Fibroblast of peridontal ligament (primary cell): ENCODE measurements at regions not wholly inside any gene's neighbourhood (a gene's known extent, or its start where the extent isn't known, plus 50 kb on each side); places are given as distances from the start of the nearest gene placed in this dataset.
A peak's percentile ranks its signal among the peaks of the same experiment; 100 is the strongest.
"Not testable (repeated sequence)": the region's sequence is repeated elsewhere in the genome, so short reads cannot be mapped to it uniquely, and the experiment has no call there.

ENCODE experiments used
- DNase-seq: peaks from one replicate; pipeline ENCODE4 v3.0.0-alpha.2; 2010; ENCODE audit errors: extremely low read depth

DNA sequence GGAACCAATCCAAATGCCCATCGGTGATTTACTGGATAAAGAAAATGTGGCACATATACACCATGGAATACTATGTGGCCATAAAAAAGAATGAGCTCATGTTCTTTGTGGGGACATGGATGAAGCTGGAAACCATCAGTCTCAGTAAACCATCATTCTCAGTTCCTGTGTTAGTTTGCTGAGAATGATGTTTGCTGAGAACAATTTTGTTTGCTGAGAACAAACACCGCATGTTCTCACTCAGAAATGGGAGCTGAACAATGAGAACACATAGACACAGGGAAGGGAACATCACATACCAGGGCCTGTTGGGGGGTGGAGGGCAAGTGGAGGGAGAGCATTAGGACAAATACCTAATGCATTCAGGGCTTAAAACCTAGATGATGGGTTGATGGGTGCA lies 185.5 kb downstream of the ANXA1 start:
- DNase-seq: not testable (repeated sequence)

DNA sequence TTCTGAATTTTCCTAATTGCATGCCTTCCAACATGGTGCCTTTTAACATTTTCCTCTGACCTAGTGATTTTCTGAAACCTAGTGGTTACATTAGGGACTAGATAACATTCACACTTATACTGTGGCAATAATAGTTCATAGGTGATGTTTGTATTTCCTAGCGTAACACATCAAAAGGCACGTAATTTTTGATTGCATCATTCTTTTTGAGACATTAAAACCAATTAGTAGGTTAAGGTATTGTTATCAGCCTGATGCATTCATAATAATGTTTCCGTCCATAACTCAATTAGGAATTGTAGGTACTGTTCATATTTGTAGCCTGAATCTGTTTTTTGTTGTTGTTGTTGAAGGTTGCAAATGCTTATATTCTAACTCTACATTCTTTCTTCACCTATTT lies 192.4 kb downstream of the ANXA1 start:
- DNase-seq: no peak

DNA sequence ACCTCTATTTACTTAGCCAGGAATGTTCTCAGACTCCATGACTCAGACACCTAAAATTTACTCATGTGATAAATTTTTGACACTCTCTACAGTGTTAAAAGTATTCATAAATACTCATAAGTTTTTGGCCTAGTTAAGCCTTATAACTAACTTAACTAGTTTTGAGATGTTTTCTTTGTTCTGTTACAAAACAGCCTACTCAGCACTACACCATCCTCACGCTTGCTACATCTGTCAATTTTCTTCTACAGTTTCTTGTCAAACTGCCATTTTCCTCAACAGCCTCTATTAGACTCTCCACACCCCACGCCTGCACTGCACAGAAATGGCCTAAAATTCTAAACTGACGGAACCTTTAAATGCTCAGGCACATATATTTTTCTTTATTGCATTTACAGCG lies 195.5 kb downstream of the ANXA1 start:
- DNase-seq: no peak

DNA sequence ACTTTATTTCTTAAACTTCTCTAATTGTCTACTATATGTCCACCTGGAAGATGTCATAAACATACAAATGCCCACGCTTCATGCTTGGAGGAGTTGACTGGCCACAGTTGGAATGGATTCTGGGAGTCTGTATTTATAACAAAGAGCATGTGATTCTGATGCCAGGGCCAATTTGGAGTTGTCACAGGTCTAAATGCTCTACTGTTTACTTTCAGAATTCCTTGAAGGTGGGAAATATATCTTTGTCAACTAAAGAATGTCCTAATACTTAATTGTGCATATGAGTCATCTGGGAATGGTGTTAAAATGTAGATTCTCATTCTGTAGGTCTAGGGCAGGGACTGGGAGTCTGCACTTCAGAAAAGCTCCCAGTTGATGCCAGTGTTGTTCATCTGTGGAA lies 196.1 kb downstream of the ANXA1 start:
- DNase-seq: no peak

DNA sequence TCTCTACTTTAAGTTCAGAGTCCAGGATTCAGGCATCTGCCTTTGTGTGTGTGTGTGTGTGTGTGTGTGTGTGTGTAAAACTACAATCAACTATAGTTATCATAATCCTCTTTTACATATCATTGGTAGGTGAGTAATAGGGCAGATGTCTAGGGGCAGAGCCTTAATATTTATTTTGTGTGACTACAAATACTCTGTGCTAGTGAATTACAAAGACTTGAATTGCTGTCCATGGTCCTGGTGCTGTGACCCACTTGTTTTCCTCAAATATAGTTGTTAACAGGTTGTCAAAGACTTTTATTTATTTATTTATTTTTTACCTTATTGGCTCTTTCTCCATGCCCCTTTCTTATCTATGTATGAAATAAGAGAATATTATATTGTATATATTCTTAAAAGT lies 196.8 kb downstream of the ANXA1 start:
- peak; percentile 3 for DNase-seq

DNA sequence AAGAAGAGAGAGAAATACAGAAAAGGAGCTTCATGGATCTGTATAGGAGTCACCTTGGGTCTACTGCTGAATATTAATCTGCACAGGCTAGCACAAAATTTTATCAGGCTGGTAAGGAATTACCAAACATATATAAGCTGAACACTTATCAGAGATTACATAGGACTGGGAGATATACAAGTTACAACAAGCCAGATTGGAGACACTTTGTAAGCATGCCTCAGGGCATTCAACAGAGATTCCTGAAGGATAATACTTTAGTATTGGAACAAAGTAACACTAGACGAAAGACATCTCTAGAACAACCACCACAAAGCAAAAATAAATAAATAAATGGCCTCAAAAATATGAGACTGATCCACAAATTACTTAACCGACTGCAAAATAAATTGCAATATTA lies 197.8 kb downstream of the ANXA1 start:
- DNase-seq: no peak

DNA sequence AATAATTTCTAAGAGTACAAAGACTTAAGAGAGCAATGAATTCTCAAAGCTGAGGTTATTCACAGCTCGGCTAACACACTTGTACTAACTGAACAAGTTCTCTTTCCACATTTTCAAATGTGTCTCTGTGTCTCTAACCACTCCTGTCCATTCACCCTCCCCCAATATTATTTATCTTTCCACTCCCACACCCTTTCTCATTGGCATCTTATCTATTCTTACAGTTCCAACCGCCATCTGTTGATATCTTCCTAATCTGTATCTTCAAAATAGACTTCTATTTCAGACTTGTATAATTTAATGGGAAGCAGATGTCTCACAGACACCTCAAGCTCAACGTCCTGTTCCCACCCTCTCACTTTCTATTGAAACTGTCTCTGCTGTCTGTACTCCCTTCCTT lies 205.9 kb downstream of the ANXA1 start:
- no peak for DNase-seq

DNA sequence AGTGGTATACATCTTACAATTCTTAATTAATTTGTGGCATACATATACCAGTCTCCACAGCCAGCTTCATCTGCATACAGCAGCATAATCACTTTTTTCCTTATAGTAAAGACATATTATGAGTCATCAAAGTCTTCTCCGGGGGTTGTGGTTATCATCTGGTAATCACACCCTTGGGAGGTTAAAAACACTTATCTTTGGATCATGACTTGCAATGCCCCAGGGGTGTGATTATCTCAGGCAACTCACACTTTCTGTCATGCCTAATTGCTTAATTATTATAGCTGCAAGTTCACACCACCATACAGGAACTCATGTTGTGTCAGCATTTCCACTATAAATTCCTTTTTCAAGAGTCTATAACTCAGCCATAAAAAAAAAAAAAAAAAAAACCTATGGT lies 218.4 kb downstream of the ANXA1 start:
- no peak for DNase-seq

DNA sequence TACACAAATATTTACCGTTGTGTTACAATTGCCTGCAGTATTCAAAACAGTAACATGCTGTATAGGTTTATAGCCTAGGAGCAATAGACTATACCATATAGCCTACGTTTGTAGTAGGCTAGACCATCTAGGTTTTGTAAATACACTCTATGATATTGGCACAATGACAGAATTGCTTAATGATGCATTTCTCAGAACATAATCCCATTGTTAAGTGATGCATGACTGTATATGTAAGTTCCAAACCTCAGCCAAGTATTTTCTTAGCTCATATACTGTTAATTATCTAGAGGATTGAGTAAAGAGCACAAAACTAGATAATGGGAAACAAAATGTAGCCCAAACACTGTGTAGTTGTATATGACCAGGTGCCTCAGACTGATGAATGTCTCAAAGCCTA lies 220.1 kb downstream of the ANXA1 start:
- DNase-seq: no peak

DNA sequence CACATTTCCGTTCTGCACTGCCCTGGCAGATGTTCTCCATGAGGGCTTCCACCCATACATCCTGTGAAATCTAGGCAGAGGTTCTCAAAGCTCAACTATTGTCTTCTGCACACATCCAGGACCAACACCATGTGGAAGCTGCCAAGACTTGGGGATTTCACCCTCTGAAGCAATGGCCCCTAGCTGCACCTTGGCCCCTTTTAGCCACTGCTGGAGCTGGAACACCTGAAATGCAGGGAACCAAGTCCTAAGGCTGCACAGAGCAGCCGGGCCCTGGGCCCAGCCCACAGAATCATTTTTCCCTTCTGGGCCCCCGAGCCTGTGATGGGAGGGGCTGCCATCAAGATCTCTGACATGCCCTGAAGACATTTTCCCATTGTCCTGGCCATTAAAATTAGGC lies 228.7 kb downstream of the ANXA1 start:
- DNase-seq: no peak

DNA sequence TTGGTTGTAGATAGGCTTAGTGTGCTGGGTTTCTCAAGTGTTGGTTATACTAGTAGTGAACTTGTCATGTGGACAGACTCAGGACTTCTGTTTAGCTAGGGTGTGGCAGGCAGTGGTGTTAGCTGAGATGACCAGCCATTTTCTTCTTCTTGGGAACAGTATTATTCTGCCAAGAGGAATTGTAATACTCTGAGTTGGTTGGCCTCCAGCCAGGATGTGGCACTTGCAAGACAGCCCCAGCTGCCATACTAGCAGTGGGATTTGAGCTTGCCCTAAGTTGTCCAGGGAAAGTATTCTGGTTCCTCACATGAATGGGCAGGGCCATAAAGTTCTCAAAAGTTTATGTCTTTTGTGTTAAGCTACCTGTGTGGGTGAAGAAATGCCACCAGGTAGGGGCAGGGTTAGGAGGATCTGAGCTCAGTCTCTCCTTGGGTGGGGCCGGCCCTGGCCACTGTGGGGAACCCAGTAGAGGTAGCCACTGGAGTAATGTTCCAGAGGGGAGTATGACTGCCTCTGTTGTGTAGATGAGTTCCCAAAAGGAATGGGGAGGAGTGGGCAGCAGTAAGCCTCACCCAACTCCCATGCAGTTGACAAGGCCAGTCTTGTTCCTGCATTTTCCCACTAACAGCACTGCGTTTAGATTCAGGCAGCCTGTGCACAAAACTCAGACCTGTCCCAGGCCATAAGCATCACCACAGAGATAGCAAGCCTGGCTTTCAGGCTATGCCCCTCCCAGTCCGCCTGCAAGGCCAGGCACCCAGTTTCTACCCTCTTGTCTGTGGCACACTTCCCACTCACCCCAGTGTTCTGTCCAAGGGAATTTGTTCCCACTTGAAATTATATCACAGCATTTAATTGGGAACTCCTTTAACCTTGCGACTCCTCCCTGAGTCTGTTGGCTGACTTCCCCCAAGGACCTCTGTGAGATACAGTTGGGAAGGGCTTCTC lies 250.7 kb downstream of the ANXA1 start:
- no peak for DNase-seq

DNA sequence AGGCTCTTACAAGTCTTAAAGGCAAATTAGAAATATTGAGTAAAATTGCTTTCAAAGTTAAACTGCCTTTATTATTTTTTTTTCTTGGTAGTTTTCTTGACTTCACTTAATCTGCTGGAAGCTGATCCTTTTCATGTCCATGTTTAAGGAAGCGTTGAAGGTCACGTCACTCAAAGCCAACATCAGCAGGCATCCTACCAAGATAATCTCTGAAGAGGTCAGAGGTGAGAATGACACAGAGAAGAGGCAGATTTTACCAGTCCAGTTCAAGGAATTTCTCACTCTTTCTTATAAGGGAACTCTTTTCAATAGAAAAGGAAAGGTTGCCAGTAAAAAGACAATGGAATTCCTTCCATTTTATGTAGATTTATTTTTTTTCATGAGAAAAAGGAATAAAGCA lies 259.8 kb downstream of the ANXA1 start:
- no peak for DNase-seq

DNA sequence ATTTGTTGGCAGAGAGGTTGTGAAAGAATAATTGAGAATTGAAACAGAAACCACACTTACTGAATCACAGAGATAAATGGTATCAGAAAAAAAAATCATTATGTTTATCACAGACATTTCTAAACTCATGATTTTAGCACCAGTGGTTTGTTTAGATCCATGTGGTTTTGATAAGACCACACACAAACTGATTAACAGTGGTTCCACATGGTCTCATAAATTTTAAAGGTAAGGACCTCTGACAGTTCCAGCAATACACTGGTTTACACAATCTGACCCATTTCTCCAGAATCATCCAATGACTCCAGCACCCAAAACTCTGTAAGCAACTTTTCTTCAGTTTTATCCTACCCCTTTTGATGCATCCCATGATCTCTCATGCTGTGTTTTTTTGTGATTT lies 261.2 kb downstream of the ANXA1 start:
- no peak for DNase-seq

DNA sequence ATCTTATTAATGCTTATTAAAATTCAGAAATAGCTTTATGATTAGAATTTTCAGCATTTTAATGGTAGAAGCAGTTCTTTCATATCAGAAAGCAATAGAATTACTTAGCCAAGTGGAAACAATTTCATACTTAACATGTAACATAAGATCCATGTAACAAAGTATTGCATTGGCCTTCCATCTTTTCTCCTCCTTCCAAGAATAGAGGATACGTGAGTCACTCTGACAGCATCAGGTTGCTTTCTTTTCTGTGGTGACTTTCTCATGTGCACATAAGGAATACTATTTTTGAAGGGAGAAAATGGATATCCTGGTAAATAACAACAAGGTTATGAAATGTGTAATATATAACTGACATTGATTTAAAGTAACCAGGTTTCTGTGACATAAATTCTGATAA lies 272.2 kb downstream of the ANXA1 start:
- DNase-seq: peak; percentile 77

DNA sequence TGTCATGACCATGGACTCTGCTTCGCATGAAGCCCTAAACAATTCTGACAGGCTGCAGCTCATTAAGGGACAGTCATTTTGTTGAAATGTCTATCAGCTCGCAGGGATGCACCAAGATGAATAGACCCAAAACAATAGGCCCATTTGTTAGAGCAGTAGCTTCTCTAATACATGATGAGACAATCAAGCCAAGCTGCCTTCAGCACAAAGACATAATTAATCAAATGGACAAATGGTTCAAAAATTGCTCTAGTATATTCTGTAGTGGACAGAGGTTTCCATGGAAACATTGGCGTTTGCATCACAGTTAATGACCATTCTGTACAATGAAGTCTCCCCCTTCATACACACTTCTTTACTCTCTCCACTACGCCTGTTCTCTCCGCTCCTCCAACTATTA lies 274.6 kb downstream of the ANXA1 start:
- DNase-seq: no peak

DNA sequence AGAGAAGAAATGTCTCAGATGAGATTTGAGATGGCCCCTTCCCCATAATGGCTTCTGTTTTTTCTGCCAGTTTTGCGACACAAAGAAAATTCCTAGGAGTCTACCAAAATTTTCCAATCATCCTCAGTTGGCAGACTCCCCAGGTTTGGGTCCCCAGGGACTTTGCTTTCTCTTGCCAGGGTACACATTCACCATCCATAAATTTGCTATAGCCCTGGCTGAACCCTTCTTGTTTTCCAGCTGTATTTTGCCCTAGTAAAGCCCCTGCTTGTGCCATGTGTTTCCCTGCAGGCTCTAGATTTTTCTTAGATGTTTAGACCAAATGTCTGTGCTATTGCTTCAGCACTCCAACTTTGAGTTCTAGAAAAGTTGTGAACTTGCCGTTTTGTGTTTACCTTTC lies 283.2 kb downstream of the ANXA1 start:
- peak; percentile 67 for DNase-seq

DNA sequence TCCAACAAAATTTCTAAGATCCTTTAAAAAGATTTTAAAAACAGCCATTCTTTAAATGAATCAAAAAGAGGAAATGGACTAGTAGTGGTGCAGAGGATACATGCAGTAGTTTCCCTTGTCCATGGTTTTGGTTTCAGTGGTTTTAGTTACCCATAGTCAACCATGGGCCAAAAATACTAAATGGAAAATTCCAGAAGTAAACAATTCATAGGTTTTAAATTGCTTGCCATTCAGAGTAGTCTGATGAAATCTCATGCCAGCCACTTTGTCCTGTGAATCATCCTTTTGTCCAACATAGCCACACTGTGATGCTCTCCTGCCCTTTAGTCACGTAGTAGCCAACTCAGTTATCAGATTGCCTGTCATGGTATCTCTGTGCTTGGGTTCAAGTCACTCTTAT lies 286.1 kb downstream of the ANXA1 start:
- DNase-seq: peak; percentile 88

DNA sequence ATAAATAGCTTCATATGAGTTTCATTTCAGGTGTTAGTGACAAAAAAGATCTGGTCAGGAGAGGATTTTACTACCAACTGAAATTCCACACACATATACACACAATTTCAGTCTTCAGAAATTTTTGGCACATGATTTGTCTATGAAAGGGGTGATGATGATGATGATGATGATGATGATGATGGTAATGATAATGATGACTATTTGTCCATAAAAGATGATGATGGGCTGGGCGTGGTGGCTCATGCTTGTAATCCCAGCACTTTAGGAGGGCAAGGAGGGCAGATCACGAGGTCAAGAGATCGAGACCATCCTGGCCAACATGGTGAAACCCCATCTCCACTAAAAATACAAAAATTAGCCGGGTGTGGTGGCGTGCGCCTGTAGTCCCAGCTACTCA lies 288.2 kb downstream of the ANXA1 start:
- not testable (repeated sequence) for DNase-seq

DNA sequence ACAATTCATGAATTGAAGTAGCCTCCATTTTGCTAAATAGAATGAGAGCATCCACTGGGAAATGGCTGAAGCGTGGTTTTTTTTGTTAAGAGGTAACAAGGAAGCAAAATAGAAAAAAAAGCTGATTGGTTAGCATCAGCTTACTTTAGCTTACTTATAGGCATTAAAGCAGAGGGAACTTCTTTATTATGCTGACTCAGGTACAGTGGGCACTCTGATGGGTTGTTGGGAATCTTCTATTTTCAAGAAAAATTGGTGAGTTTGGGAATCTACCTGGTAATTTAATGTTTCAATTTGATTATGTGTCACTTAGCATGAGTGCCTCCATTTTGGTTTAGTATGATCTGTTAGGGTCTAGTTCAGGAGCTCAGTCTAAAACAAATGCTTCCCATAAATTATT lies 289.6 kb downstream of the ANXA1 start:
- DNase-seq: no peak

DNA sequence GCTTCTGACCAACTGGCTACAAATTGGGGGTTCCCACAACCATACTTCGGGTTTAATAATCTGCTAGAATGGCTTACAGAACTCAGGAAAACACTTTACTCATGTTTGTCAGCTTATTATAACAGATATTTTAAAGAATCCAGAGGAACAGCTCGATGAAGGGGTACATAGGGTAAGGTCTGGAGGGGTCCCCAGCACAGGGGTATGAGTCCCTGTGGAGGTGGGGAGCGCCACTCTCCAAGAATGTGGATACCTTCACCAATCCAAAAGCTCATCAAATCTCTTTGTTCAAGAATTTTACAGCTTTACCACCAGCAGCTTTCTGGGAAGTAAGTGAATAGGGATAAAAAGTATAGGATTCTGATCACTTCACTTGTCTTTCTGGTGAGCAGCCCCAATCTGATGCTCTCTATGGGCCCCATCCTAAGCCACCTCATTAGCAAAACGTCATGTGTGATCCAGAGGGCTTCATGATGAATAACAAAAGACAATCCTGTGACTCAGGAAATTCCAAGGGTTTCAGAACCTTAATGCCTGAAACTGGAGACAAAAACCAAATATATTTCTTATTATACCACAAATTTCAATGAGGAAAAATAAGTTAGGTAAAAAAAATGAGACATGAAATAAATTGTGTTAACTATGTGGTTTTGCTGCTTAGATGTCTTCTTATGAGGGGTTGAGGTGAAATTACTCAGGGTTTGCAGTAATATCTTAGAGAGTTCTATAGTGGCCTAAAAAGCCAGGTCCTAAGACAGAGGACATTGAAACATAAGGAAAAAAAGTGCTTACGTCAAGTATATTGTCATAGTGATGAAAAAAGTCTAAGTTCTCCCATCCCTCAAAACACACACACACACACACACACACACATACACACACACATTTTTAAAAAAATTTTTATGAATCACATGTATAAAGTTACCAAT lies 290.5 kb downstream of the ANXA1 start:
- DNase-seq: peak; percentile 63

DNA sequence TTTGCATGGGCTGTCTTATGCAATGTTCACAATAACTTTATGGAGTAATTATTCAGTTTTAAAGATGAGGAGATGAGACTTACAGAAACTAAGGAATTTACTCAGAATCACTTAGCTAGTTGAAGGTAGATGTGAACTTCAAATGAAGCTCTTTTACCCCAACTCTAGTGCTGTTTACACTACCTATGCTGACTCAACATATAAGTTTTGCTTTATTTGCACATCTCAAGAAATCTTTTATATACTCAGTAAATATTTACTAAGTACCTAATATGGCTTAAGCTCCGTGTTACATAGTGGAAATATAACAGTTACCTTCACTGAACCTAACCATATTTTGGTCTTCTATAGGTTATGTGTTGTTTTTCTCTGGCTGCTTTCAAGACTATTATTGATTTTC lies 293.2 kb downstream of the ANXA1 start:
- no peak for DNase-seq

DNA sequence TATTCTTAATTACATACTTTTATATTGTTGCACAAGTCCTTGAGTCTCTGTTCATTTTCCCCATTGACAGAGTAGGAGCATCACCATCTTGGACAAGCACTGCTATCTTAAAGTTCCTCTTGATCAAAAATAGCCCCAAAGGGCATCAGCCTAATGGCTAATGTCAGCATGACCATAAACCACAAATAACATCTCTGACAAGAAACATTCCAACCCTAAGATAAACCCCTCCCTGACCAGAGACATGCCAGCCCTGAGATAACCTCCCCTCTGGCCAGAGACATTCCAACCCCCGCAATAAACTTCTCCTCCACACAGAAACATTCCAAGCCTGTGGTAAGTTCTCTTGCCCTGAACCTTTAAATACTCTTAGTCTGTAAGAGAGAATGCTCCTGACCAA lies 293.7 kb downstream of the ANXA1 start:
- not testable (repeated sequence) for DNase-seq

DNA sequence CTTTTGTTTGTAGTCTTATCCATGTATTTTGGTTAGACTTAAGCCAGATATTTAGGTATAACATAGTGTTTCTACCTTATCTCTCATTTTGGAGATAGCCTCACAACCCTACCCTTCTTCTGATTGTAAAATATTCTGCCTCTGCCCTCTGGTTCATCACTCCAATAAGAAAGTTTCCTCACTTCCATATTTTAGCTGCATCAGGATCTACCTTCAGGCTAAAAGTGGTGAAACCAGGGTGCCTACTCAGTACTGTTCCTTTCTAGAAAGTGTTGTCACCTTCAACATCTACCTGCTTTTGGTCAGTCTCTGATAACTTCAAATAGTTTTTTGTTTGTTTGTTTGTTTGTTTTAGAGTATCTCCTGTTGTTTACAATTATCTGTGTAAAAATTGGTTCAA lies 294.6 kb downstream of the ANXA1 start:
- DNase-seq: no peak
